ENCODE measurements at regions not wholly inside any gene's neighbourhood (a gene's known extent, or its start where the extent isn't known, plus 50 kb on each side); places are given as distances from the start of the nearest gene placed in this dataset.
"Not testable (repeated sequence)": the region's sequence is repeated elsewhere in the genome, so short reads cannot be mapped to it uniquely, and the experiment has no call there.

GRCh38 chr22:23438216-23438615 lies 141.9 kb downstream of the IGLL1 start:
- WGBS (ENCODE audit: extremely low coverage, insufficient coverage, insufficient read length) = no CpG with 5 or more reads among the region's 13 CpGs
- no peaks in the 10 kb centered on the region for H3K36me3 ChIP-seq (ENCODE audit: control insufficient read depth in 1 of 2, insufficient read depth in 2 of 2, low read length in 2 of 2)
- no peak overlapping the region for H4K12ac ChIP-seq (ENCODE audit: low read depth, low read length)
- H3K4ac ChIP-seq (ENCODE audit: low read depth, low read length) = no peak overlapping the region
- no peak overlapping the region for H2BK5ac ChIP-seq (ENCODE audit: low read depth, low read length, poor library complexity)
- H4K8ac ChIP-seq (ENCODE audit: low read depth, low read length) = no peak overlapping the region
- no peaks in the 10 kb centered on the region for H3K79me1 ChIP-seq (ENCODE audit: low read length)
- no peak overlapping the region for H3K27ac ChIP-seq (ENCODE audit: low read depth, low read length)
- no peak overlapping the region for H3K18ac ChIP-seq (ENCODE audit: low read length)
- H3K4me2 ChIP-seq (ENCODE audit: low read length) = no peak overlapping the region
- peaks cover 4 to 10% of the 10 kb centered on the region in 2 experiments for H3K4me1 ChIP-seq (ENCODE audit: control insufficient read depth in 1 of 2, insufficient read depth in 2 of 2, low read length in 2 of 2)
- no peak overlapping the region for H4K91ac ChIP-seq (ENCODE audit: low read depth, low read length)
- no peaks in the 10 kb centered on the region for H3K27me3 ChIP-seq (ENCODE audit: insufficient read depth, low read length)
- H3K9me3 ChIP-seq (ENCODE audit: insufficient read depth, low read depth, low read length) = no peaks in the 10 kb centered on the region
- no peak overlapping the region for H3K4me3 ChIP-seq (ENCODE audit: low read depth, low read length)
- no peaks in the 10 kb centered on the region for H3K79me2 ChIP-seq (ENCODE audit: control insufficient read depth, insufficient read depth, low read length, poor library complexity)
- no peak overlapping the region for H2AK5ac ChIP-seq (ENCODE audit: low read length)
- H2BK12ac ChIP-seq (ENCODE audit: low read length) = no peak overlapping the region
- no peak overlapping the region for H2BK120ac ChIP-seq (ENCODE audit: insufficient read depth, low read length, poor library complexity)
- no peak overlapping the region for H3K23ac ChIP-seq (ENCODE audit: low read length)
- H3K14ac ChIP-seq (ENCODE audit: low read length) = no peak overlapping the region
- no peak for DNase-seq
- no peak overlapping the region for H3K9ac ChIP-seq (ENCODE audit: low read length)
- H2AFZ ChIP-seq (ENCODE audit: insufficient read depth, low read length, poor library complexity) = no peak overlapping the region

GRCh38 chr22:23437779-23438178 lies 142.3 kb downstream of the IGLL1 start:
- no peak overlapping the region for H3K4me2 ChIP-seq (ENCODE audit: low read length)
- no peak overlapping the region for H3K18ac ChIP-seq (ENCODE audit: low read length)
- no peaks in the 10 kb centered on the region for H3K9me3 ChIP-seq (ENCODE audit: insufficient read depth, low read depth, low read length)
- H3K36me3 ChIP-seq (ENCODE audit: control insufficient read depth in 1 of 2, insufficient read depth in 2 of 2, low read length in 2 of 2) = no peaks in the 10 kb centered on the region
- no peak overlapping the region for H4K91ac ChIP-seq (ENCODE audit: low read depth, low read length)
- H2BK12ac ChIP-seq (ENCODE audit: low read length) = no peak overlapping the region
- no peak overlapping the region for H2BK5ac ChIP-seq (ENCODE audit: low read depth, low read length, poor library complexity)
- H3K4me3 ChIP-seq (ENCODE audit: low read depth, low read length) = no peak overlapping the region
- H3K14ac ChIP-seq (ENCODE audit: low read length) = no peak overlapping the region
- H3K23ac ChIP-seq (ENCODE audit: low read length) = no peak overlapping the region
- no peak overlapping the region for H2BK120ac ChIP-seq (ENCODE audit: insufficient read depth, low read length, poor library complexity)
- H3K79me1 ChIP-seq (ENCODE audit: low read length) = no peaks in the 10 kb centered on the region
- no peak overlapping the region for H4K12ac ChIP-seq (ENCODE audit: low read depth, low read length)
- no CpG with 5 or more reads among the region's 16 CpGs for WGBS (ENCODE audit: extremely low coverage, insufficient coverage, insufficient read length)
- H3K27me3 ChIP-seq (ENCODE audit: insufficient read depth, low read length) = no peaks in the 10 kb centered on the region
- no peak overlapping the region for H3K27ac ChIP-seq (ENCODE audit: low read depth, low read length)
- no peak overlapping the region for H3K4ac ChIP-seq (ENCODE audit: low read depth, low read length)
- H3K9ac ChIP-seq (ENCODE audit: low read length) = no peak overlapping the region
- H2AK5ac ChIP-seq (ENCODE audit: low read length) = no peak overlapping the region
- no peaks in the 10 kb centered on the region for H3K79me2 ChIP-seq (ENCODE audit: control insufficient read depth, insufficient read depth, low read length, poor library complexity)
- H4K8ac ChIP-seq (ENCODE audit: low read depth, low read length) = no peak overlapping the region
- H3K4me1 ChIP-seq (ENCODE audit: control insufficient read depth in 1 of 2, insufficient read depth in 2 of 2, low read length in 2 of 2) = peaks cover 4 to 10% of the 10 kb centered on the region in 2 experiments
- no peak overlapping the region for H2AFZ ChIP-seq (ENCODE audit: insufficient read depth, low read length, poor library complexity)
- no peak for DNase-seq

GRCh38 chr22:23437107-23437395 lies 143.0 kb downstream of the IGLL1 start:
- H3K23ac ChIP-seq (ENCODE audit: low read length); H2BK120ac ChIP-seq (ENCODE audit: insufficient read depth, low read length, poor library complexity); DNase-seq; H3K4me3 ChIP-seq (ENCODE audit: low read depth, low read length); H4K8ac ChIP-seq (ENCODE audit: low read depth, low read length); H3K27ac ChIP-seq (ENCODE audit: low read depth, low read length); H2AFZ ChIP-seq (ENCODE audit: insufficient read depth, low read length, poor library complexity); H3K9me3 ChIP-seq (ENCODE audit: insufficient read depth, low read depth, low read length); H4K12ac ChIP-seq (ENCODE audit: low read depth, low read length); H3K4ac ChIP-seq (ENCODE audit: low read depth, low read length); H3K27me3 ChIP-seq (ENCODE audit: insufficient read depth, low read length); H4K91ac ChIP-seq (ENCODE audit: low read depth, low read length); H3K4me1 ChIP-seq (ENCODE audit: control insufficient read depth in 1 of 2, insufficient read depth in 2 of 2, low read length in 2 of 2); H3K4me2 ChIP-seq (ENCODE audit: low read length); H2BK5ac ChIP-seq (ENCODE audit: low read depth, low read length, poor library complexity); H3K79me2 ChIP-seq (ENCODE audit: control insufficient read depth, insufficient read depth, low read length, poor library complexity); H2AK5ac ChIP-seq (ENCODE audit: low read length); H3K36me3 ChIP-seq (ENCODE audit: control insufficient read depth in 1 of 2, insufficient read depth in 2 of 2, low read length in 2 of 2); H3K79me1 ChIP-seq (ENCODE audit: low read length); H2BK12ac ChIP-seq (ENCODE audit: low read length); H3K9ac ChIP-seq (ENCODE audit: low read length); H3K18ac ChIP-seq (ENCODE audit: low read length); H3K14ac ChIP-seq (ENCODE audit: low read length): not testable (repeated sequence)
- no CpG with 5 or more reads among the region's 7 CpGs for WGBS (ENCODE audit: extremely low coverage, insufficient coverage, insufficient read length)

GRCh38 chr22:23436354-23437106 lies 143.6 kb downstream of the IGLL1 start:
- not testable (repeated sequence) for H4K8ac ChIP-seq (ENCODE audit: low read depth, low read length); H4K12ac ChIP-seq (ENCODE audit: low read depth, low read length); H2BK12ac ChIP-seq (ENCODE audit: low read length); H3K4me2 ChIP-seq (ENCODE audit: low read length); H2AFZ ChIP-seq (ENCODE audit: insufficient read depth, low read length, poor library complexity); H3K27me3 ChIP-seq (ENCODE audit: insufficient read depth, low read length); H2BK120ac ChIP-seq (ENCODE audit: insufficient read depth, low read length, poor library complexity); H3K79me2 ChIP-seq (ENCODE audit: control insufficient read depth, insufficient read depth, low read length, poor library complexity); H3K18ac ChIP-seq (ENCODE audit: low read length); H3K27ac ChIP-seq (ENCODE audit: low read depth, low read length); H3K4me3 ChIP-seq (ENCODE audit: low read depth, low read length); H3K79me1 ChIP-seq (ENCODE audit: low read length); H3K23ac ChIP-seq (ENCODE audit: low read length); H3K4me1 ChIP-seq (ENCODE audit: control insufficient read depth in 1 of 2, insufficient read depth in 2 of 2, low read length in 2 of 2); H3K36me3 ChIP-seq (ENCODE audit: control insufficient read depth in 1 of 2, insufficient read depth in 2 of 2, low read length in 2 of 2); H3K4ac ChIP-seq (ENCODE audit: low read depth, low read length); H3K14ac ChIP-seq (ENCODE audit: low read length); H4K91ac ChIP-seq (ENCODE audit: low read depth, low read length); H2BK5ac ChIP-seq (ENCODE audit: low read depth, low read length, poor library complexity); H3K9me3 ChIP-seq (ENCODE audit: insufficient read depth, low read depth, low read length); H3K9ac ChIP-seq (ENCODE audit: low read length); DNase-seq; H2AK5ac ChIP-seq (ENCODE audit: low read length)
- WGBS (ENCODE audit: extremely low coverage, insufficient coverage, insufficient read length) = no CpG with 5 or more reads among the region's 23 CpGs
